Fibroblast of the aortic adventitia (primary cell): ENCODE measurements at regions not wholly inside any gene's neighbourhood (a gene's known extent, or its start where the extent isn't known, plus 50 kb on each side); places are given as distances from the start of the nearest gene placed in this dataset.

Source experiments
- DNase-seq: peaks from one replicate; pipeline ENCODE4 v3.0.0-alpha.2; 2010; ENCODE audit warnings: low read depth
- H3K4me3 ChIP-seq: 2 replicates; pipeline ENCODE4 v1.5.1; 2011; ENCODE audit warnings: low read depth, mild to moderate bottlenecking, control low read depth, low read length, moderate library complexity
- TF ChIP-seq, protein P1 (sequence below): IDR thresholded peaks from 2 replicates; pipeline ENCODE4 v1.5.1; 2011; ENCODE audit warnings: mild to moderate bottlenecking, low read length, control low read depth, inconsistent platforms; ENCODE audit not compliant: insufficient read depth

DNA sequence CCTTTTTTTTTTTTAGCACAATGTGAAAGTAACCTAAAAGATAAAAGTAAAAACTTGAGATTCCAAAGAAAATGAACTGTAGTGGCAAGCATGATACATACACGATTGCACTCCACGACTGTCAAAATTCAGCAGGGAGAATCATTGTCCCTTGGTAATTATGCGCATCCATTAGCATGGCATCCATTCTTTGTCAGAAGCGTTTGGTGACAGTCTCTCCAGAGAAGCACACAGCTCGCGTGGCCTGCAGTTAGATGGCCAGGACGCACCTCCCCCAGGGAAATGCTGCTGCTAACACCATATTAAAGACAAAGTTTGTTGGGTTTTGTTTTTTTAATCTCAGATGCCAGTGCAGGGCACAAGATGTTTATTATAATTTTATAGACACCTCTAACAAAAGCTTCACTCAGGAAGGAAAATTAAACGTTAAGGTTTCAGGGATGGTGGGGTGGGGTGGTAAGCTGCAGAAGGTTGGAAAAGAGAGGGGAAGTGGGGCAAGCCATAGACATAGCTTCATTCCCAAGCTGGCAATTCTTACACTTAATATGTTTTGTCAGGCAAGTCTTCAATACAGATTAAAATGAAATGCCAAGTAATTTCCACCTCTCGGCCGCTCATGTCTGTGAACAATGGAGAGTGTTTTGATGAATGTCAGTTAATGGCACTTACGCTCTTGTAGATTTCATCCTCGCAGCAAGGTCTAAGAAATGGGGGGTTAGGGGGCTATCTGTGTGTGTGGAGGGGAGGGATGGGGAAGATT lies 142.8 kb upstream of the TOPAZ1 start:
- no peak overlapping the region for H3K4me3 ChIP-seq
- no peak for DNase-seq
- TF ChIP-seq, protein P1, sequence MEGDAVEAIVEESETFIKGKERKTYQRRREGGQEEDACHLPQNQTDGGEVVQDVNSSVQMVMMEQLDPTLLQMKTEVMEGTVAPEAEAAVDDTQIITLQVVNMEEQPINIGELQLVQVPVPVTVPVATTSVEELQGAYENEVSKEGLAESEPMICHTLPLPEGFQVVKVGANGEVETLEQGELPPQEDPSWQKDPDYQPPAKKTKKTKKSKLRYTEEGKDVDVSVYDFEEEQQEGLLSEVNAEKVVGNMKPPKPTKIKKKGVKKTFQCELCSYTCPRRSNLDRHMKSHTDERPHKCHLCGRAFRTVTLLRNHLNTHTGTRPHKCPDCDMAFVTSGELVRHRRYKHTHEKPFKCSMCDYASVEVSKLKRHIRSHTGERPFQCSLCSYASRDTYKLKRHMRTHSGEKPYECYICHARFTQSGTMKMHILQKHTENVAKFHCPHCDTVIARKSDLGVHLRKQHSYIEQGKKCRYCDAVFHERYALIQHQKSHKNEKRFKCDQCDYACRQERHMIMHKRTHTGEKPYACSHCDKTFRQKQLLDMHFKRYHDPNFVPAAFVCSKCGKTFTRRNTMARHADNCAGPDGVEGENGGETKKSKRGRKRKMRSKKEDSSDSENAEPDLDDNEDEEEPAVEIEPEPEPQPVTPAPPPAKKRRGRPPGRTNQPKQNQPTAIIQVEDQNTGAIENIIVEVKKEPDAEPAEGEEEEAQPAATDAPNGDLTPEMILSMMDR = no peak

DNA sequence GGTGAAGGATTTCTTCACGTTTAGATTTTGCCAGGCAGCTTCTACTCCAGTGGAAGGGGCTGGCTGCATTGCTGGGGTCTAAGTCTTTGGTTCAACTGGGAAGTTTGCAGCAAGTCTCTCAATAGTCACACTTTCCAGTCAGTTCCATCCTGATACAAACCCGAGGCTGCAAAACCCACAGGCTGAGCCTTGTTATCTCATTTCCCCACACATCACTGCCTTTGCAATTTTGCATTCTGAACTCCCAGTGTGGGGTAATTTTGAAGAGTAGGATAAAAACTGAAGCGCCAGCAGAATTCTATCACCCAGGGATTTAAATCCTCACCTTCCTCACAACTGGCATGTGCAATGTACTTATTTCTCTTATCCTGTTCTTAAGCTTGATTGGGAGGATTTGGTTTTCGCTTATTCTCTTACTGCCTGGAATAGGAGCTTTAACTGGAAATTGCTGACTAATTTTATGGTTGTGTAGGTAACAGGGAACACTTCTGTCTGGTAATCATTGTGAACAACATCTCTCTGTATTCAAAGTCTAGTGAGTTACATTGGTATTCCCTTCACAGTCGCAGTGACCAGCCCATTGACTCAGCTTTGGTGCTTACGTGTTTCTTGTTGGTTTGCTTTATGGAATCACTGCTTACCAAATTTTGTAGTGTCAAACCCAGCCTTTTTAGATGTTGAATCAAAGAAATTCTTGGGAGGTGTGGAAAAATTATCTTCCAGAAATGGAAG lies 142.0 kb upstream of the TOPAZ1 start:
- no peak for DNase-seq
- no peak overlapping the region for H3K4me3 ChIP-seq
- TF ChIP-seq, protein P1 = no peak

- DNase-seq = no peak
- TF ChIP-seq, protein P1 = no peak
- no peak overlapping the region for H3K4me3 ChIP-seq
These were observed 141.4 kb upstream of the TOPAZ1 start for GRCh38 chr3:44100298-44100695.

- TF ChIP-seq, protein P1 = no peak
- no peak overlapping the region for H3K4me3 ChIP-seq
- DNase-seq = no peak
These were observed 137.6 kb upstream of the TOPAZ1 start for GRCh38 chr3:44104043-44104442.

GRCh38 chr3:44104668-44105321 lies 136.9 kb upstream of the TOPAZ1 start:
- TF ChIP-seq, protein P1 = no peak
- no peak overlapping the region for H3K4me3 ChIP-seq
- peak; percentile 45 for DNase-seq

DNA sequence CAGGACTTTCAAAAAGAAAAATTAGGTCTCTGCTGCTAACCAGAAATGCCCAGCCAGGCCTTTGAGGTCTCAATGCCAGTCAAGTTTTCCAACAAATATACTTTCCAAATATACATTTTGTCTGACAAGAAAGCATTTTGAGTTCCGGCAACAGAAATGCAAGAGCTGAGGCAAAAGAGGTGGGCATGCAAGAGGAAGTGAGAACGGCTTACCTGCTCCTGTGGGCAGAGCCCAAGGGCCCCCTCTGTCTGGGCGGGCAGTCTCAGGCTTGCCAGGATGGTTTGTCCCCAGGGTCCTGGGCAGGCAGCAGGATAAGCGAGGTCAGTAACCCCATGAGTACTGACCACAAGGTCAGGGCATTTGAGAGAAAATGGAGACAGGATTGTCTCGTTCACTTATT lies 136.1 kb upstream of the TOPAZ1 start:
- DNase-seq = no peak
- TF ChIP-seq, protein P1 = no peak

More for the DNA sequence above, 136.1 kb upstream of the TOPAZ1 start:
- no peak overlapping the region for H3K4me3 ChIP-seq
